Skeletal muscle satellite cell (primary cell): ENCODE measurements at regions not wholly inside any gene's neighbourhood (a gene's known extent, or its start where the extent isn't known, plus 50 kb on each side); places are given as distances from the start of the nearest gene placed in this dataset.

ENCODE experiments used
- H3K27me3 ChIP-seq: 2 replicates; pipeline ENCODE4 v1.7.0; 2013; ENCODE audit warnings: low read length; ENCODE audit not compliant: control insufficient read depth, insufficient read depth
- H3K36me3 ChIP-seq: 2 replicates; pipeline ENCODE4 v1.7.0; 2013; ENCODE audit warnings: mild to moderate bottlenecking, control low read depth, low read length; ENCODE audit not compliant: insufficient read depth
- H3K4me1 ChIP-seq: 2 replicates; pipeline ENCODE4 v1.7.0; 2013; ENCODE audit warnings: low read length; ENCODE audit not compliant: control insufficient read depth, insufficient read depth
- H3K4me2 ChIP-seq: 2 replicates; pipeline ENCODE4 v1.7.0; 2013; ENCODE audit warnings: mild to moderate bottlenecking, low read length
- H3K4me3 ChIP-seq: 2 replicates; pipeline ENCODE4 v1.7.0; 2013; ENCODE audit warnings: low read length
- H3K9ac ChIP-seq: 2 replicates; pipeline ENCODE4 v1.7.0; 2013; ENCODE audit warnings: mild to moderate bottlenecking, low read depth, low read length, moderate library complexity
- H3K9me3 ChIP-seq: replicated peaks from 2 replicates; pipeline ENCODE4 v1.7.0; 2013; ENCODE audit warnings: mild to moderate bottlenecking, control low read depth, low read length

DNA sequence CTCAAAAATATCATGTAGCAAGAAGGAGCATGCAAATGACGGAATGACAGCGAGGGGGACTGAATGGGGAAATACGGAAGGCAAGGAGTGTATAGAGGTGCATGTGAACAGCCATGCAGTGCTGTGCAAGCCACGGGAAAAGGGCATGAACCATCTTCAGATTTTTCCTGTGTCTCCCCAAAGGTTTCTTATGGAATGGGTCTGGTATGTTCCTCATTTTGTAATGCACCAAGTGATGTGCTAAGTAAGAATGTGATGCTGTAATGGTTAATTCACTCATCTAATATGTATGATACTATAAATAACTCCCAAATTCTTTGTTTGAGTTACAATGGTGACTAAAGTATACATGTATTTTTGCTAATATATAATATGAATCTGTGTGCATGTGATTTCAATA is 99.0 kb upstream of the DAB2 start:
- no peaks in the 10 kb centered on the region for H3K36me3 ChIP-seq
- peak overlapping the region; percentile 13 for H3K9ac ChIP-seq

DNA sequence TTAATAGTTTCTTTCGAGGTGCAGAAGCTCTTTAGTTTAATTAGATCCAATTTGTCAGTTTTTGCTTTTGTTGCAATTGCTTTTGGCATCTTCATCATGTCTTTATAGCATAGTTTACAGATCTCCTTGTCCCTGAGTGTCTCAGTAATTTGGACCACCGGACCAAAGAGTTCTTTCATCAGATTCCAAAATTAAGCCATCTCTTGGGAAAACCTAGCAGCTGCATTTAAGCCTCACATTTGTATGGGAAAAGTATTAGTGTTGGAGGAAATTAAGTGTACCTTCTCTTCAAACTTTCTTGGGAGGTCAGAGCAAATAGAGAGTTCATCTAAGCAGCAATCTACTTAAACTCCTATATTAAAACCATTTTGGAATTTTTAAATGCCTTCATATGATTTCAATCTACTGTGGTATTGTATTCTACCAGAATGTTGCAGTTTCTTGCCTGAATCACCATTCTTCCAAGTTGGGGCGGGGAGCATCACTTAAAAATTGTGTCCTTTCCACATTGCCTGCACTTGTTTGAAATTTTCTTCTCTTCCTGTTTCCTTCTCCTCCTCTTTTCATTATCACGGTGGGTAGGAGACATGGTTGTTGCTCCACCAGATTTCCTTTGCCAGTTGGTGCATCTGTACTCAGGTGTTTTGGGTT is 97.3 kb upstream of the DAB2 start:
- no peak overlapping the region for H3K4me3 ChIP-seq
- H3K9ac ChIP-seq, result no peak overlapping the region
- peaks cover 66% of the 10 kb centered on the region for H3K4me1 ChIP-seq
- H3K36me3 ChIP-seq, result no peaks in the 10 kb centered on the region
- H3K27me3 ChIP-seq, result no peaks in the 10 kb centered on the region
- H3K4me2 ChIP-seq, result no peak overlapping the region
- H3K9me3 ChIP-seq, result no peaks in the 10 kb centered on the region

More for the DNA sequence above, 99.0 kb upstream of the DAB2 start:
- H3K27me3 ChIP-seq, result no peaks in the 10 kb centered on the region
- H3K4me3 ChIP-seq, result no peak overlapping the region
- peaks cover 51% of the 10 kb centered on the region for H3K4me1 ChIP-seq
- no peaks in the 10 kb centered on the region for H3K9me3 ChIP-seq
- no peak overlapping the region for H3K4me2 ChIP-seq

DNA sequence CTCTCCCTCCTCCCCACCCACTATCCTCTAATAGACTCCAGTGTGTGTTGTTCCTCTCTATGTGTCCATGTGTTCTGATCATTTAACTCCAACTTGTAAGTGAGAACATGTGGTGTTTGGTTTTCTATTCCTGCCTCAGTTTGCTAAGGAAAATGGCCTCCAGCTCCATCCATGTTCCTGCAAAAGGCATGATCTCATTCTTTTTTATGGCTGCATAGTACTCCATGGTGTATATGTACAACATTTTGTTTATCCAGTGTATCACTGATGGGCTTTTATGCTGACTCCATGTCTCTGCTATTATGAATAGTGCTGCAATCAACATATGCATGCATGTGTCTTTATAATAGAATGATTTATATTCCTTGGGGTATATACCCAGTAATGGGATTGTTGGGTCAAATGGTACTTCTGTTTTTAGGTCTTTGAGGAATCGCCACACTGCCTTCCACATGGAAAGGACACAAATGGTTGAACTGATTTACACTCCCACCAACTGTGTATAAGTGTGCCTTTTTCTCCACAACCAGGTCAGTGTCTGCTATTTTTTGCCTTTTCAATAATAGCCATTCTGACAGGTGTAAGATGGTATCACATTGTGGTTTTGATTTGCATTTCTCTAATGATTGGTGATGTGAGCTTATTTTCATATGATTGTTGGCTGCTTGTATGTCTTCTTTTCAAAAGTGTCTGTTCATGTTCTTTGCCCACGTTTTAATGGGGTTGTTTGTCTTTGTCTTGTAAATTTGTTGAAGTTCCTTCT is 96.5 kb upstream of the DAB2 start:
- H3K9ac ChIP-seq, result no peak overlapping the region
- H3K27me3 ChIP-seq, result no peaks in the 10 kb centered on the region
- H3K4me1 ChIP-seq, result peaks cover 64% of the 10 kb centered on the region
- no peak overlapping the region for H3K4me2 ChIP-seq
- no peak overlapping the region for H3K4me3 ChIP-seq
- no peaks in the 10 kb centered on the region for H3K36me3 ChIP-seq
- H3K9me3 ChIP-seq, result no peaks in the 10 kb centered on the region

DNA sequence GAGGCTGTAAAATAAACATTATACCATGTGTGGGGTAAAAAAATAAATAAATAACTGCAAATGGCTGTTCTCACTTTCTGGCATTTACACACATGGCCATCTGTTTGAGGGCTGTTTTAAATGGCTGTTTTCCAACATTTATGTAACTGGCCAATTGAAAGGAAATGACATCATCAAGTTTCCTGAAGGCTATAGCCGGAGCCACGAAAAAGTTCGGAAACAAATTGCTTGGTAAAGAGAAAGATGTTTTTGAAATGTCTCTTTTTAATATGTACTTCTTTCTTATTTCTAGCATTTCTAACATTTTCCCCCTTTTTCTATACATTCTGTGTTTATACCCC is 95.4 kb upstream of the DAB2 start:
- H3K36me3 ChIP-seq, result no peaks in the 10 kb centered on the region
- peak overlapping the region; percentile 73 for H3K9ac ChIP-seq
- peaks cover 55% of the 10 kb centered on the region for H3K4me1 ChIP-seq
- no peaks in the 10 kb centered on the region for H3K27me3 ChIP-seq
- no peaks in the 10 kb centered on the region for H3K9me3 ChIP-seq
- peak overlapping the region; percentile 67 for H3K4me2 ChIP-seq
- H3K4me3 ChIP-seq, result peak overlapping the region; percentile 7

DNA sequence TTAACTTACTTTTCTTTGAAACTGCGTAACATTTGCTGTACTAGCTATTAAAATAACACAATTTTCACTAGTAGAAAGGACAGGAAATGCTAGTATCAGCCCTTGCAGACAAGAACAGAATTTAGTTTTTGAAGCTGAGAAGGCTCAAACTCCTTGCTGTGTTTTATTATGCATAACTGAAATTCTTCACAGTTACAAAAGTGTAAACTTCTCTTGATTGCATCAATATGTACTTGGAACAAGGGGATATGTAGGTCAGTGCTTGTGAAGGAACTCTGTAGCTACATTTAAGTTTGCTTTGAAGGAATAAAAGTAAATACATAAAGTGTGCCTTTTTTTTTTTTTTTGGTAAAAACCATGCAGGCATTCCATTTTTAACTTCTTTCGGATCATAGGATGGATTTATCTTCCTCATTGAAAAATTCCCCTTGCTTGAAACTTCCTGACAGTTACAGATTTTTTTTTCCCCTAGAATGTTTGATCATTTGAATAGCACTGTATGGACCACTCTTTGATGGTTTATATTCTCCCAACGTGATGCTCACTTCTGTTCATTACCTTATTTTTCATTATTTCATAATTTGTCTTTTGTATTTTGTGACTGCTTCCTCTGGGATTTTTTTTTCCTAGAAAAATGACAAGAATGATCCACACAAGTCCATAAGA is 94.9 kb upstream of the DAB2 start:
- peak overlapping the region; percentile 7 for H3K4me3 ChIP-seq
- no peaks in the 10 kb centered on the region for H3K9me3 ChIP-seq
- peak overlapping the region; percentile 73 for H3K9ac ChIP-seq
- peak overlapping the region; percentile 67 for H3K4me2 ChIP-seq
- H3K27me3 ChIP-seq, result no peaks in the 10 kb centered on the region
- no peaks in the 10 kb centered on the region for H3K36me3 ChIP-seq
- peaks cover 50% of the 10 kb centered on the region for H3K4me1 ChIP-seq

DNA sequence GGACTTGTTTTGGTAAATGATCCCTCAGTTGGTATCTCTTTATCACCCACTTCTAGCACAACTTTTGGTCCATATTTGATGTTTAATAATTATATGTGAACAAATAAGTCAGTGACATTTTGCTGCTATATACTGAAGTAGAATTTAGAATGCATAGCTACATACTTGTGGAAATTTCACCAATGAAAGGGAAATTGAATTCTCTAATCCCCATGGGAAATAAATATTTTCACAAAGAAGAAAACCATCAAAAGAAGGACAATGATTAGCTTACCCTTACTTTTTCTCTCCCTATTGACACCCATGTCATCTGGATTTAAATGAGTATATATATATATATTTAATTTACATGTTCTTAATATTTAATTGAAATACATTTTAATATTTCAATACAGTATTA is 94.3 kb upstream of the DAB2 start:
- H3K4me1 ChIP-seq, result peaks cover 45% of the 10 kb centered on the region
- no peaks in the 10 kb centered on the region for H3K27me3 ChIP-seq

DNA sequence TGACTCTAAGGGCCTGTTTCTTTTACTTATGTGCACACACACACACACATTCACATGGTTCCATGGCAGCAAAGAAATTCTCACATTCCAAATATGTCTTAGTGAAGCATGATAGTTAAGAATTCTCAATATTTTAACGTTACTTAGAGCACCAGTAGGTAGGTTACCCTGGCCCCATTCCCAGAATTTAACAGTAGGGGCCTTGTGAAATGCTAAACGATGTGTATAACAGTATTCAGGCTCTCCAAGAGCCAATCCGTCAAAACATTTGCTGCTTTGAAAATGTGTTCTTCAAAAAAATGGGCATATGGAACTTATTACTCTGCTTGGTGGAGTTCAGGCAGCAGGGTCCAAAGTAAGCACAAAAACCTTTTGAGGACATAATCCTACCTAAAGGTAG is 93.7 kb upstream of the DAB2 start:
- Histone ChIP-seq H3K4me1 (peaks cover 44% of the 10 kb centered on the region), H3K4me3 (no peak overlapping the region), H3K36me3 (no peaks in the 10 kb centered on the region), H3K4me2 (peak overlapping the region; percentile 2), H3K27me3 (no peaks in the 10 kb centered on the region), H3K9ac (peak overlapping the region; percentile 73), H3K9me3 (no peaks in the 10 kb centered on the region)

More for the DNA sequence above, 94.3 kb upstream of the DAB2 start:
- Histone ChIP-seq H3K4me3 (no peak overlapping the region), H3K36me3 (no peaks in the 10 kb centered on the region), H3K9ac (peak overlapping the region; percentile 73), H3K9me3 (no peaks in the 10 kb centered on the region), H3K4me2 (peak overlapping the region; percentile 2)

DNA sequence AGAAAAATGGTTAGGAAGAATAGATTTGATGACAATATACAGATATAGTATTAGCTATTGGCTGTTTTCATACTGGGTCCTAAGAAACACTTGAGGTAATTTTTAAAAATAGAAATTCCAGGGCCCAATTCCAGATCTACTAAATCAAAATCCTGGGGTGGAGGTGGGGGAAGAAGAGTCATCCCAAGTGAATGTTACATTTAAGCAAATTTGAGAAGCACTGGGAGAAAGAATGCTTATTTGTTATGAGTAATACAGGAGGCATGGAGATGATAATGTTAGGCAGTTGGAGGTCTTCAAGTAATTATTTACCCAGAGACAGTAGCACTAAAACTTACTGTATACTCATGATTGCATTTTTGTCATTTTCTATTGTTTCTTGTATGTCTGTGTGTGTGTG is 93.0 kb upstream of the DAB2 start:
- Histone ChIP-seq H3K36me3 (no peaks in the 10 kb centered on the region), H3K27me3 (no peaks in the 10 kb centered on the region), H3K9me3 (no peaks in the 10 kb centered on the region), H3K4me3 (no peak overlapping the region), H3K4me1 (peaks cover 50% of the 10 kb centered on the region), H3K4me2 (peak overlapping the region; percentile 45), H3K9ac (peak overlapping the region; percentile 56)

DNA sequence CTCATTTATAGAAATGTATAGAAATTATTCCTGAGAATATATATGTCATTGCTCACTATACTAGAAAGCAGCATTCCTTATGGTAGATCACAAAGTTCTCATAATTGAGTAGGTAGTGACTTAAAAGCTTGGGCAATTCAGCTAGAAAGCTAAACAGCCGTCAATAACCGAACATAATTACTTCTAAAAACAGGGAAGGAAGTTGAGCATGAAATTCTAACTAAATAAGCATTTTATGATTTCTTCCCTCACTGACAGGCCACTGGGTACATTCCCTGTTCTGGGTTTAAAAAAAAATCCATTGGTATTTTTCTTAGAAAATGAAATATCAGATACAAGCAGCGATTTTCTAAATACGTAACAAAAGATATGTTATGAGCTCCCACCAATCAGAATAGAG is 91.1 kb upstream of the DAB2 start:
- Histone ChIP-seq H3K9ac (no peak overlapping the region), H3K4me3 (no peak overlapping the region), H3K9me3 (no peaks in the 10 kb centered on the region), H3K4me1 (peaks cover 52% of the 10 kb centered on the region), H3K36me3 (no peaks in the 10 kb centered on the region), H3K4me2 (no peak overlapping the region), H3K27me3 (no peaks in the 10 kb centered on the region)

DNA sequence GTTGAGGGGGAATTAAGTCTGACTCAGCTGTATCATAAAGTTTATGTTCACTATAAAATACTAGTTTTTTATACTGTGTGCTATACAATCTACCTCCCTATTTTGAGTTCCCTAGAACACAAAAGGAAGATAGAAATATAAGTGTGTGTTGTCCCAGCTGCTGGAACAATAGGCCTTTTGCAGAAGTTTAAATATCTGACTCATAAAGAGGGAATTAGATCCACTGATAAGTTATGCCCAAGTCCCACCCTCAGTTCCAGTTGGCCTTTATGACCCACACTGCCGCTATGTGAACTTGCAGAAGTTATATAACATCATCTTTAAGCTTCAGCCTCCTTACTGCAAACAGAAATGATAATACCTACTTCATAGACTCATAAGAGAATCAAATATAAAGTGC is 88.5 kb upstream of the DAB2 start:
- no peaks in the 10 kb centered on the region for H3K9me3 ChIP-seq
- H3K4me2 ChIP-seq, result peak overlapping the region; percentile 3
- no peak overlapping the region for H3K9ac ChIP-seq
- H3K27me3 ChIP-seq, result no peaks in the 10 kb centered on the region
- no peaks in the 10 kb centered on the region for H3K36me3 ChIP-seq
- H3K4me3 ChIP-seq, result no peak overlapping the region
- H3K4me1 ChIP-seq, result peaks cover 27% of the 10 kb centered on the region

DNA sequence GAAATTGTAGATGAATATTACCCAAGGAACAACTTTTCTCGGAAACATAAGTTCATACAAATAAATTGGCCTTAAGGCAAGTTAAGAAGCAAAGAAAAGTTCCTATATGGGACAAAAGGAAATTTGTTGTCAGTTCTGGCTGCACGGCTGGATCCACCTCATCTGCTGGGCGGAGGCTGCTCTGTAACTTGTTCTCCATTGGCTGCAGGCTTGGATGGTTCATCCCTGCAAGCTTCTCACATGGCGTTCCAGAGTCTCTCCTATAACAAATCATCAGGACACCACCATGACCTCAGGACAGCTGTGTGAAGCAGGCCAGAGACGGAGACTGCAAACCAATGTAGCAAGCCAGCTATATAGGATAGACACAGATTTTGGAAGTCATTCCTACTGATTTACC is 81.4 kb upstream of the DAB2 start:
- no peaks in the 10 kb centered on the region for H3K27me3 ChIP-seq
- no peak overlapping the region for H3K4me3 ChIP-seq
- no peak overlapping the region for H3K9ac ChIP-seq
- H3K36me3 ChIP-seq, result no peaks in the 10 kb centered on the region
- peaks cover 29% of the 10 kb centered on the region for H3K4me1 ChIP-seq
- no peaks in the 10 kb centered on the region for H3K9me3 ChIP-seq
- H3K4me2 ChIP-seq, result no peak overlapping the region
